ENCODE measurements at regions not wholly inside any gene's neighbourhood (a gene's known extent, or its start where the extent isn't known, plus 50 kb on each side); places are given as distances from the start of the nearest gene placed in this dataset.

DNA sequence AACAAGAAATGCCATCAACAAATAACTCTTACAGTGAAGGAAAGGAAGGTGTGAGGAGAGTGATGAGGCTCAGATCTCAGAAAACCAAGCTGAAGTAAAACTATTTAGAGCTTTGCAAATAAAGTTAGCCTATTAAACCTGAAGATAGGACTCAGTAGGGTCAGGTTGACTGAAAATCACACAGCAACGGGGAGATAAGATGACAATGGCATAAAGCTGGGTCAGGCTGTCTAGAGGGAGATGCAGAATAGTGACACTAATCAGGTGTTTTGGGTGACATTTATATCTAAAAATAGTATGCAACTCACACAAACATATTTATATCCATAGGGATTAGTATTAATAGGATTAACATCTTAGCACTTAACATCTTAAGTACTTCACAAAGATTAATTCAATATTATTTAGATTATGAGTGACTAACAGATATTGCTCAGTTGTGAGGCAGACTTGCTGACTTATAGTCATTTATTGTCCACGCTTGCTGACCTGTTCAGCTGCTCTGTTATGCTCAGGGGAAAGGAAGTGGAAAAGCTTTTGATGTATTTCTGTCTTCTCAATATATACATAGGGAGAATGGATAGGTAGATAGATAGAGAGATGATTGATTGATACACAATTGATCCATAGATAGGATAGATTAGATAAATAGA, 130.7 kb upstream of the GUCY1A1 start:
- TF ChIP-seq EP300 (conservative IDR thresholded peaks at IDR 0.05; ENCODE audit: poor library complexity, severe bottlenecking) = no peak
- no peak for TF ChIP-seq EZH2 (IDR thresholded peaks at IDR 0.05; ENCODE audit: borderline replicate concordance, insufficient read depth, low read length, poor library complexity, severe bottlenecking)
- TF ChIP-seq, protein P1, sequence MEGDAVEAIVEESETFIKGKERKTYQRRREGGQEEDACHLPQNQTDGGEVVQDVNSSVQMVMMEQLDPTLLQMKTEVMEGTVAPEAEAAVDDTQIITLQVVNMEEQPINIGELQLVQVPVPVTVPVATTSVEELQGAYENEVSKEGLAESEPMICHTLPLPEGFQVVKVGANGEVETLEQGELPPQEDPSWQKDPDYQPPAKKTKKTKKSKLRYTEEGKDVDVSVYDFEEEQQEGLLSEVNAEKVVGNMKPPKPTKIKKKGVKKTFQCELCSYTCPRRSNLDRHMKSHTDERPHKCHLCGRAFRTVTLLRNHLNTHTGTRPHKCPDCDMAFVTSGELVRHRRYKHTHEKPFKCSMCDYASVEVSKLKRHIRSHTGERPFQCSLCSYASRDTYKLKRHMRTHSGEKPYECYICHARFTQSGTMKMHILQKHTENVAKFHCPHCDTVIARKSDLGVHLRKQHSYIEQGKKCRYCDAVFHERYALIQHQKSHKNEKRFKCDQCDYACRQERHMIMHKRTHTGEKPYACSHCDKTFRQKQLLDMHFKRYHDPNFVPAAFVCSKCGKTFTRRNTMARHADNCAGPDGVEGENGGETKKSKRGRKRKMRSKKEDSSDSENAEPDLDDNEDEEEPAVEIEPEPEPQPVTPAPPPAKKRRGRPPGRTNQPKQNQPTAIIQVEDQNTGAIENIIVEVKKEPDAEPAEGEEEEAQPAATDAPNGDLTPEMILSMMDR (IDR thresholded peaks at IDR 0.05; ENCODE audit: poor library complexity, severe bottlenecking) = no peak
- no peak for TF ChIP-seq POLR2AphosphoS5 (IDR thresholded peaks at IDR 0.05)
- no peak for TF ChIP-seq MXI1 (conservative IDR thresholded peaks at IDR 0.05; ENCODE audit: poor library complexity, severe bottlenecking)

Measured in neural cell (in vitro differentiated cells).